Esophagus squamous epithelium (tissue), 5 donors: ENCODE measurements at regions not wholly inside any gene's neighbourhood (a gene's known extent, or its start where the extent isn't known, plus 50 kb on each side); places are given as distances from the start of the nearest gene placed in this dataset.

Source experiments
- DNase-seq: peaks from one replicate; lab custom pipeline; 2025; lab: John Stamatoyannopoulos, UW
- H3K27ac ChIP-seq, 4 donors: fragments of 200-600 bp; sonication (generic); one replicate each; pipeline ENCODE4 v1.5.1; 2016 to 2019; ENCODE audit warnings: mild to moderate bottlenecking in 1 of 4
- H3K27me3 ChIP-seq, 4 donors: fragments of 200-600 bp; sonication (generic); 1 replicate in 3 of 4; 2 replicates in 1 of 4; pipeline versions ENCODE4 v1.5.1 to v1.6.0; 2017 to 2021; ENCODE audit warnings: antibody characterized with exemption in 1 of 4
- H3K36me3 ChIP-seq, 3 donors: fragments of 200-600 bp; sonication (generic); one replicate each; pipeline ENCODE4 v1.5.1; 2016 to 2019
- H3K4me1 ChIP-seq, 3 donors: fragments of 200-600 bp; sonication (generic); one replicate each; pipeline ENCODE4 v1.5.1; 2017 to 2019
- H3K4me3 ChIP-seq, 4 donors: fragments of 200-600 bp; sonication (generic); 1 replicate in 3 of 4; 2 replicates in 1 of 4; pipeline ENCODE4 v1.5.1; 2016 to 2019; ENCODE audit warnings: mild to moderate bottlenecking in 2 of 4, moderate library complexity in 1 of 4
- H3K9me3 ChIP-seq, 3 donors: fragments of 200-600 bp; sonication (generic); one replicate each; pipeline ENCODE4 v1.5.1; 2016 to 2019
- CTCF ChIP-seq, 6 experiments: fragments of 450-650 bp in 4 of 6; fragments of 200-600 bp in 2 of 6; sonication (generic) in 2 of 6; IDR thresholded peaks; one replicate each; pipeline ENCODE4 v1.5.1; 2016 to 2019; ENCODE audit warnings: antibody characterized with exemption in 6 of 6, mild to moderate bottlenecking in 4 of 6, moderate library complexity in 4 of 6
- POLR2A ChIP-seq, 4 donors: fragments of 450-650 bp; IDR thresholded peaks; one replicate each; pipeline ENCODE4 v1.6.1; 2017; ENCODE audit warnings: antibody characterized with exemption in 4 of 4, mild to moderate bottlenecking in 4 of 4, moderate library complexity in 3 of 4
- WGBS, 2 donors: methylation state at CpG; one replicate each; pipeline ENCODE4 v1.1.5; 2018; 5-methylcytosine and 5-hydroxymethylcytosine counted together
- intact Hi-C: fragments of 100-400 bp; cut with DNase I; formaldehyde crosslinking; loops from one replicate; pipeline ENCODE4 v1.15.0; 2022
- donor health status: DM: yes; HTN: yes; CAD: no.

DNA sequence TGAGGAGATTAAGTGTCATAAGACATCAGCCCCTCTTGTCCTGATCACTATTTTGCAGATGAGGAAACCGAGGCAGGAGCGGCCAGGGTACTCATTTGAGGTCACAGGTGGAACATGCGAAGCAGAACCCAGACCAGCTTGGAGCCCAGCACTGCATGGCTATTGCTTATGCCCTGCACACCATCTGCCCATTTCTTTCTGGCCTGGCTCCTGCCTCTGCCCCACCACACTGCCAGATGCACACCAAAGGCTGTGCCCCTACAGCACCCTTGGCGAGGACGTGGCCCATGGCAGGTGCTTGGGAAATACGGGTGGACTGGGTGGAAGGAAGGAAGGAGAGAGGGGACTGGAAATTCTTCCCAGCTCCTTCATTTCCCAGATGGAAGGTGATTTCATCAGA lies 222.9 kb downstream of the CTTN start:
- Histone ChIP-seq H3K36me3 (no peaks in the 10 kb centered on the region), H3K27ac (no peak overlapping the region), H3K9me3 (no peaks in the 10 kb centered on the region), H3K4me3 (no peak overlapping the region), H3K27me3 (peaks cover 0 to 6% (median 0%) of the 10 kb centered on the region in 4 donors), H3K4me1 (no peaks in the 10 kb centered on the region)
- TF ChIP-seq CTCF (IDR thresholded peaks at IDR 0.05) (no peak), POLR2A (IDR thresholded peaks at IDR 0.05) (no peak)
- DNase-seq = no peak
- WGBS, 2 donors = 89 to 94% methylated on average over 5 to 6 of the region's 6 CpGs
- intact Hi-C loops = no loop called here

- no peaks in the 10 kb centered on the region for H3K9me3 ChIP-seq
- no peak overlapping the region for H3K27ac ChIP-seq
- no peaks in the 10 kb centered on the region for H3K4me1 ChIP-seq
- no peaks in the 10 kb centered on the region for H3K36me3 ChIP-seq
- TF ChIP-seq CTCF (IDR thresholded peaks at IDR 0.05) (no peak), POLR2A (IDR thresholded peaks at IDR 0.05) (no peak)
- H3K27me3 ChIP-seq = peaks cover 0 to 6% (median 0%) of the 10 kb centered on the region in 4 donors
- no peak for DNase-seq
- WGBS, 2 donors = 100% methylated on average over 2 of the region's 9 CpGs; no CpG with 5 or more reads in 1 of the 2 donors
- intact Hi-C loops = no loop called here
- no peak overlapping the region for H3K4me3 ChIP-seq
Measured at GRCh38 chr11:70622091-70622490, 223.8 kb downstream of the CTTN start.

GRCh38 chr11:70623906-70624597 lies 225.7 kb downstream of the CTTN start:
- intact Hi-C loops = no loop called here
- Histone ChIP-seq H3K27me3 (peaks cover 0 to 12% (median 0%) of the 10 kb centered on the region in 4 donors), H3K4me3 (no peak overlapping the region), H3K36me3 (no peaks in the 10 kb centered on the region), H3K4me1 (peaks cover 7 to 10% (median 7%) of the 10 kb centered on the region in 3 donors), H3K27ac (no peak overlapping the region), H3K9me3 (no peaks in the 10 kb centered on the region)
- DNase-seq = no peak
- 40% methylated on average over 1 of the region's 9 CpGs for WGBS, 2 donors
- TF ChIP-seq CTCF (IDR thresholded peaks at IDR 0.05) = no peak
- TF ChIP-seq POLR2A (IDR thresholded peaks at IDR 0.05) = no peak

DNA sequence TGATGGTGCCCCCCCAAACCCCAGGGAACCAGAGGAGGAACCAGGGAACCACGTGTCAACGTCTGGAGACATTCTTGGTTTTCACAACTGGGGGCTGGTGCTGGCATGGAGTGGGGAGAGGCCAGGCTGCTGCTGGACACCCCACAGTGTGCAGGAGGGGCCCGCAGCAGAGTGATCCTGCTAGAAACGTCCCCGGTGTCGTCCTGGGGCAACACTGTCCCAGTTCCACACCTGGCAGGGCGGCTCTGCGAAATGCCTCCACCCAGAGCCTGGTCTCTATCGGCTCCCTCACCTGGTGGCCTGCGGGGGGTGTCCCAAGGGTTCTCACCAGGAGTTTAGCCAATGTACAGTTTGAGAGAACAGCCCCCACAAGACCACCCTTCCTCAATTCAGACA lies 226.3 kb downstream of the CTTN start:
- Histone ChIP-seq H3K9me3 (no peaks in the 10 kb centered on the region), H3K36me3 (no peaks in the 10 kb centered on the region), H3K4me3 (no peak overlapping the region), H3K27me3 (peaks cover 0 to 12% (median 0%) of the 10 kb centered on the region in 4 donors), H3K4me1 (peaks cover 7 to 14% (median 7%) of the 10 kb centered on the region in 3 donors), H3K27ac (no peak overlapping the region)
- 38% methylated on average over 6 of the region's 10 CpGs; no CpG with 5 or more reads in 1 of the 2 donors for WGBS, 2 donors
- no peak for DNase-seq
- intact Hi-C loops = no loop called here
- TF ChIP-seq POLR2A (IDR thresholded peaks at IDR 0.05) (no peak), CTCF (IDR thresholded peaks at IDR 0.05) (no peak)

GRCh38 chr11:70625051-70625450 lies 226.7 kb downstream of the CTTN start:
- H3K9me3 ChIP-seq = no peaks in the 10 kb centered on the region
- intact Hi-C loops = no loop called here
- peaks cover 7 to 14% (median 7%) of the 10 kb centered on the region in 3 donors for H3K4me1 ChIP-seq
- DNase-seq = no peak
- TF ChIP-seq CTCF (IDR thresholded peaks at IDR 0.05) (no peak), POLR2A (IDR thresholded peaks at IDR 0.05) (no peak)
- H3K4me3 ChIP-seq = no peak overlapping the region
- H3K36me3 ChIP-seq = no peaks in the 10 kb centered on the region
- peaks cover 0 to 12% (median 0%) of the 10 kb centered on the region in 4 donors for H3K27me3 ChIP-seq
- H3K27ac ChIP-seq = no peak overlapping the region
- 0 to 80% methylated on average over 1 to 2 of the region's 7 CpGs for WGBS, 2 donors
